Medulla oblongata (tissue), 1 donor: ENCODE measurements at regions not wholly inside any gene's neighbourhood (a gene's known extent, or its start where the extent isn't known, plus 50 kb on each side); places are given as distances from the start of the nearest gene placed in this dataset.
"Not testable (repeated sequence)": the region's sequence is repeated elsewhere in the genome, so short reads cannot be mapped to it uniquely, and the experiment has no call there.

Source experiments
- DNase-seq: peaks from one replicate; pipeline ENCODE4 v3.0.0-alpha.2; 2015; ENCODE audit errors: extremely low spot score

DNA sequence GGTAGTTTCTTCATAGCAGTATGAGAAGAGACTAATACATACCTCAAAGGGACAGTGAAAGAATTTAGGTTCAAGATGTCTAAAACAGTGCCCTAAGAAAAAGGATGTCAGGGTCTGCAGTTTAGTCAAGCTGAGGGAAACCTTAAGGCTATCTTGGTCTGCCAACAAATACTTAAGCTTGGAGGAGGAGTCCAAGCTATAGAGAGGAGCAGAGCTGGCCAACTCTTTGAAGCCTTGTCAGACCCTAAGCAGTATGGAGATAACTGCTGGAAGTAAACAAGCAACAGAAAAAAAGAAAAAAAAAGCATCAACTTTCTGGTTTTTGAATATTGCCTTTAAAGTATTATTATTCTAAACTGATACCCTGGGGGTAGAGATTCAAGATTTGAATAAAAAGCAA lies 1518.1 kb downstream of the GRIK2 start:
- no peak for DNase-seq

DNA sequence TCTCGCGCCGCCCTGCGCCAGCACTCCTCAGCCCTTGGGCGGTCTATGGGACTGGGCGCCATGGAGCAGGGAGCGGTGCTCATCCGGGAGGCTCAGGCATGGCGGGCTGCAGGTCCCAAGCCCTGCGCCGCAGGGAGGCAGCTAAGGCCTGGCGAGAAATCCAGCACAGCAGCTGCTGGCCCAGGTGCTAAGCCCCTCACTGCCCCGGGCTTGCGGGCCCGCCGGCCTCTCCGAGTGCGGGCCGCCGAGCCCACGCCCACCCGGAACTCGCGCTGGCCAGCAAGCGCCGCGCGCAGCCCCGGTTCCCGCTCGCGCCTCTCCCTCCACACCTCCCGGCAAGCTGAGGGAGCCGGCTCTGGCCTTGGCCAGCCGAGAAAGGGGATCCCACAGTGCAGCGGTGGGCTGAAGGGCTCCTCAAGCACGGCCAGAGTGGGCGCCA lies 1517.2 kb downstream of the GRIK2 start:
- DNase-seq: not testable (repeated sequence)

DNA sequence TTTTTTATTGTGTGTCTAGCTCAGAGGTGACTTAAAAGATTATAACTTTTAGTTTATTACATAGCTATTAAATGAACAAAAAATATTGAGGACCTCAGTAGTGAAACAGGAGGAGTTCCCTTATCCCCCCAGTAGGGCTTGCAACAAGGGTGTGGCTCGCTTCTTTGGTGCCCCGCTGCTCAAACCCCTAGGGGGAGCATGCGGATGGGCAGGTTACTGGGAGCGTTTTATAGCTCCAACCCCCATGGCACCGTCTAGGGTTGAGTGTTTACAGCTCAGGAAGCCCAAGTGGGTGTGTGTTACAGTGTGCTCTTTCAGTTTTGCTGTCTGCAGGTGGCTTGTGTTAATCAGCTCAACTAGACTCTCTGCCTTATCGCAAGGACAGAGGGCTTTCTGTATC lies 1513.7 kb downstream of the GRIK2 start:
- DNase-seq: no peak

DNA sequence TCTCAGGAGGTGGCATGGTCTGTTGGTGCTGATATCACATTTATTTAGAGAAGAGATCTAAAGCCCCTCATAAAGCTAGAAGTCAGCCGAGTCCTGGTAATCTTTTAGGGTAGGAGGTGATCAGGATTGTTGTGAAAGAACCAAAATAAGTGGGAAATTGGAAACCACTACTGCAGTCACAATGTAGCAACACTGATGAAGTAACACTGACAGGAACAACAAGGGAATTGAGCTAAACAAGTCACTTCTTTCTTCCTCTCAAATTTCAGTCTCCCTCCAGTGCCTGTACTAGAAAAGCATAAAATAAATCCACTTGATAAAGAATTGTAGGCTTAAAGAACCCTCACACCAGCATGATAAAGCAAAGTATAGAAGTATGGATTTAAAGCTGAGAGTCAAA lies 1509.0 kb downstream of the GRIK2 start:
- DNase-seq: no peak

DNA sequence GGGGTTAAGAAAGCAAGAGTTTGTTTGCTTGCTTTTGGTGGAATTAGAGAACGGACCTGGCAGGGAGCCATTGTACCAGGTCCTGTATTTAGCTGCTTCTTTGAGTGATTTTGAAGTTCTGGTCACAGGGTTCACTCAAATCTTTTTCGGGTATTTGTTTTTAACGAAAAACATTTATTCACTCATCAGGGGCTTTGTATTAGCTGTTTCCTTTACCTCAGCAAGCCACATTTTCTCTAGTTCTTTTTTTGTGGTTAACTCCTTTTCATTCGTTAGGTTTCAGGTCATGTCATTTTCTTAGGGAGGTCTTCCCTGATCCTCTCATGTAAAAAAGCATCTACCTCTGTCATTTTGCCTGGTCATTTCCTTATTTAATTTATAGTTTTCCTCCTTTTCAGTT lies 1502.2 kb downstream of the GRIK2 start:
- no peak for DNase-seq

DNA sequence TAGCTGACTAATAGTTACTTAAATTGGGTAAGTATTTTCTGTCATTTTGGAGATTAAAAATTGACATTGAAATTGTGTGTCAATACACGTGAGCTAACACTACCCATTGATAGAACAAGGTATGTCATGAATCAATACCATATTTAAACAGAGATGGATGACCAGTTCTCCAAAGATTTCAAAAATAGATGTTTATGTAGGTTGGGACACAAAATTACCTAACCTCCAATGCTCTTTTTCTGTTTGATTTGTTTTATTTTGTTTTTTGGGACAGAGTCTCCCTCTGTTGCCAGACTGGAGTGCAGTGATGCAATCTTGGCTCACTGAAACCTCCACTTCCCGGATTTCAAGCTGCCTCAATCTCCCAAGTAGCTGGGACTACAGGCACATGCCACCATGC lies 1491.7 kb downstream of the GRIK2 start:
- DNase-seq: no peak

DNA sequence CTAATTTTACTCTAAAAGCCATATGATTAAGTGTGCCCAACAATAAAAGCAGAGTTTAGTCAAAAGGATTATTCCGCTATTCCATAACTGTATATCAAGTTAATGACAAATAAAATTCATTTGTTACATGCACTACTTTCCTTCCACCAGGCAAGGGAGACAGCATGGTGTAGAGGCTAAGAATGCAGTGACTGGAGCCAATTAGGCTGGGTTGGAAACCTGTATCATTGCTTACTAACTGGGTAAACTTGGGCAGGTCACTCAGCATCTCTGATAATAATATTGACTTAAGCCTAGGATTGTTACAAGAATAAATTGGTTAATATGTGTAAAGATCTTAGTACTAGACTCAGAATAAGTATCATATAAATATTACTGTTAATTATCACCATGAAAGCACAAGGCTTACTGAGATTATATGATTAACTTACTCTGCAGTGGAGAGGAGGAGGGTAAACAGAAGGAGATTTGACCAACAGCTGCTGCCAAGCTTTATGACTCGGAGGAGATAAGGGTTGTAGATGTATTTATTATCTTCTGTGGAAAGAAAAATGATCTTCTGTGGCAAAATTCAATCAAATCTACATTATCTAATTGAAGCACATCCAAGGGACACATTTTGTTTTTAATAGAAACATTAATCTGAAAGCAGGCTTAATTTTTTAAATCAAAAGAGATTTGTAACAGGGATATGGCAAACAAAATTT lies 1459.9 kb downstream of the GRIK2 start:
- no peak for DNase-seq

DNA sequence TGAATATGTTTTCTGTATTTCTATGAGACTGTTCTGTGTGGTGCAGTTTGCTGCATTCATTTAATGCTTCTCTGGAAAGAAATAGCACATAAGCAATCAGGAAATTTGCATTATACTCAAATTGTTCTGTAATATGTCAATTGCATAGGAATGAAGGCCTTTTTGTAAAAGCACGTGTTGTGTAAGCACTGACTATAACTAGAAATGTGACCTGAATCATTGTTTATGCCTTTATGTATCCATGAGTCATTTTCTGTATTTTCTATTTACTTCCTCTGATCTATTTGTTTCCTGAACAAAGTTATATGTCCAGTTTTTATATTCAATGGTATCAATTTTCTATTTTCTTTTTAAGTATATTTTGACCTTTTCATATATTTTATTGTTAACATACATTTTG lies 1455.3 kb downstream of the GRIK2 start:
- no peak for DNase-seq

DNA sequence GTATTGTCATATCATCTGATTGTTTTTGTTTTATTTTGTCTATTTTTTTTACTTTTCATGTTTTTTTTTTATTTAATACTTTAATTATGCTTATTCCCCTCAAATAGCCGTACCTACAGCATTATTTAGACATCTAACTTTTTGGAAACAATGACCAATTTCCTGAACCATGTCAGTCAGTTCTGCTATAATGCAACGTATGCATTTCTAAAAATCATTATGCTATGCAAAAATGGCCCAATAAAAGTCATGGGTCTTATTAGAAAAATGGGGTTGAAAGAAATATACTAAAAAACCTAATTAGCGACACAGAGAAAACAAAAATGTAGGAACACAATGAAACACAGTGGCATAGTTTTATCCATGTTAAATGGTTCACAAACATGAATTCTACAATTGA lies 1454.7 kb downstream of the GRIK2 start:
- no peak for DNase-seq

DNA sequence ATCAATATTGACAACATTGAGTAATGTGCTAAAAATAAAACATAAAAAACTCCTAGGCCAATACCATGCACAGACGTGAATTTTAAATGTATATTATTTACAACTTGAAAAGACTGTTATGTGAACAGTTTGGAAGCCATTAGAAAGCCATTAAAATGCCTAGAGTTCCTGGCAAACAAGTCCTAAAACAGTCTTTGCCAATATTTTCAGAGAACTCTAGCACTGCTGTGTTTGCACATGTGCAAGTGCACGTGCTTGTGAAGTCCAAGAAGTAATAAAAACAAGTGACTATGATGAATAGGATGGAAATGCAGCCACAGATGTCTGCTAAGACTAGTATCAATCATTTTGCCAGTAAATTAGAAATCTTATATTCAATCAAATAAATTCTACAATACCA lies 1447.6 kb downstream of the GRIK2 start:
- DNase-seq: no peak

DNA sequence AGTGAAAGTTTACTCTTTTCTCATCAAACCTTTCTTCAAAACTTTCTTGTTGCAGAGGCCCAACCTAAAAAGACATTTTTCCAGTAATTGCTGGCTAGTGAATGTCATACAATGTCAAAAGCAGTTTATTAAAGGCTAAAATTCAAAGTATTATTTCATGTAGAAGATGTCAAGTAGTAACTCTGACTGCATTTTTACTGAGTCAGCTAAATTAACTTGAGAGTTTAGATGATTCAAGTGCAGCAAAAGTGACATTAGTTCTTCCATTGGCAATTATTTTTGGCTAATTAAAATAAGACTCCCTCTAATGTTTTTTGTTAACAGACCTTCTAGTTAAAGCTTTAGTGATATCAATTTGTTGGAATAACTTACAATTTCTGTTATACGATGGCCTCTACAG lies 1438.5 kb downstream of the GRIK2 start:
- no peak for DNase-seq

DNA sequence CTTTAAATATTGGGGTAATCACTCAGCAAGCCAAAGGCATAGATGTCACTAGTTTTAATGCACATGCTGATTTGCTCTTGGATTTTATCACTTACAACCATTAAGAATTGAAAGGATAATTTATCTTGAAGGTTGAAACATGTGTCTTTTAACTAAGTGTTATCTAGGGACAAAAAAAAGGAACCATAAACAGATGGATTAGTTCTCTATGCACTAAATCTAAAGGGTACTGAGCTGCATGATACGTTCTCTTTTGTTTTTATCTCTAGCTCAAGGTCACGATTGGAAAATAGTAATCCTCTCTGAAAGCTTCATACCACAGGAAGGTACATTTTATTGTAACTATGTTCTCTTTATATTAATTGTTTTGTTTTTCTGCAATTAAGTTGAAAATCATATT lies 1426.6 kb downstream of the GRIK2 start:
- DNase-seq: no peak

DNA sequence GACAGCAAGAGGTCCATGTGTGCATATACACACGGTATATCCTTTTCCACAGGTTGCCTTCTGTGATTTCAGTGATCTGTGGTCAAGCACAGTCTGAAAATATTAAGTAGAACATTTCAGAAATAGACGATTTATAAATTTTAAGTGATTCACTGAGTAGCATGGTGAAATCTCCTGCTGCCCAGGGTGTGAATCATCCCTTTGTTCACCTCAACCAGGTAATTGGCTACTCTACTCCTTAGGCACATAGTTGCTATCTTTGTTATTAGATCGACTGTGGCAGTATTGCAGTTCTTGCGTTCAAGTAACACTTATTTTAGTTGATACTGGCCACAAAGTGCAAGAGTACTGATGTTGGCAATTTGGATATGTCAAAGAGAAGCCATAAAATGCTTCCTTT lies 1421.7 kb downstream of the GRIK2 start:
- no peak for DNase-seq

DNA sequence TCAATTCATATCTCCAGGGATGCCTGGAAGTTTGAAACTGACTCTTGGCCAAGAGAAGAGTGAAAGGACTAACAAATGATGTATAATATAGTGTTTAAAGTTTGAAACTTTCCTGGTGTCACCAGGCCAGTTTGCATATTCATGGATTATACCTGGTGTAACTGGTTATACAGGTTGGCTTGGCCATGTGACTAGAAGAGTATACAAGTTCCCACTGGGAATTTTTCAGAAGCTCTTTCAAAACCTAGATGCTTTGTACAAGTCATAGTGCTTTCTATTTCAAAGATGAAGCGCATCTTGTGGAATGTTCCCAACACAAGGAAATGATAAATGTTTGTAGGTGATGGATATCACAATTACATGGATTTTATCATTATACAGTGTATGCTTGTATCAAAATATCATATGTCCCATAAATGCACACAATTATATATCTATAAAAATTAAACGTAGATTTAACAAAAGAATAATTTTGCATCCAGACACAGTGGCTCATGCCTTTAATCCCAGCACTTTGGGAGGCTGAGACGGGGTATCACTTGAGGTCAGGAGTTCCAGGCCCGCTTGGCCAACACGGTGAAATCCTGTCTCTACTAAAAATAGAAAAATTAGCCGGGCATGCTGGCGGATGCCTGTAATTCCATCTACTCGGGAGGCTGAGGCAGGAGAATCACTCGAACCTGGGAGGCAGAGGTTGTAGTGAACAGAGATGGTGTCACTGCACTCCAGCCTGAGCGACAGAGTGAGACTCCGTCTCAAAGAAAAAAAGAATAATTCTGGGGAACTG lies 1420.2 kb downstream of the GRIK2 start:
- no peak for DNase-seq

DNA sequence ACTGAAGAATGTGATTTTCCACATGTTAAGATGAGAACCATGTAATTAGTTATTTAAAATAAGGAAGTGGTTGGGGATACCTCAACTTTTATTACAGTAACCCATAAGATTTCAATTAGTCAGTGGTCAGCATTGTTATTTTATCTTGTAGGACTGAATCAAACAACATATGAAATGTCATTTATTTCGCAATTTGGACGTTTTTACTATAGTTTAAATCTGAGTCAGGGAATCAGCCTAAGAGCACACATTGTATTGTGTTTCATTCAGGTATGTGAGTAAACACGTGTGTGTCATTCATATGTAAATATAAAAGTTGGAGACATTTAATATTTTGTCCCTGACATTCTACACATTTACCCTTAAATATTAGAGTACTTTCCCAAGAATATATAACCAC lies 1418.7 kb downstream of the GRIK2 start:
- no peak for DNase-seq

DNA sequence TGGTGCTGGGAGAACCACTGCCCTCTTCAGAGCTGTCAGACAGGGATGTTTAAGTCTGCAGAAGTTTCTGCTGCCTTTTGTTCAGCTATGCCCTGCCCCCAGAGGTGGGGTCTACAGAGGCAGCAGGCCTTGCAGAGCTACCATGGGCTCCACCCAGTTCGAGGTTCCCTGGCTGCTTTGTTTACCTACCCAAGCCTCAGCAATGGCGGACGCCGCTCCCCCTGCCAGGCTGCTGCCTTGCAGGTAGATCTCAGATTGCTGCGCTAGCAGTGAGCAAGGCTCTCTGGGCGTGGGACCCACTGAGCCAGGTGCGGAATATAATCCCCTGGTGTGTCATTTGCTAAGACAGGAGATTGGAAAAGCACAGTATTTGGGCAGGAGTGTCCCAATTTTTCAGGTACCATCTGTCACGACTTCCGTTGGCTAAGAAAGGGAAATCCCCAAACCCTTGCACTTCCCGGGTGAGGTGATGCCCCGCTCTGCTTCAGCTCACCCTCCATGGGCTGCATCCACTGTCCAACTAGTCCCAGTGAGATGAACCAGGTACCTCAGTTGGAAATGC lies 1415.5 kb downstream of the GRIK2 start:
- DNase-seq: not testable (repeated sequence)

DNA sequence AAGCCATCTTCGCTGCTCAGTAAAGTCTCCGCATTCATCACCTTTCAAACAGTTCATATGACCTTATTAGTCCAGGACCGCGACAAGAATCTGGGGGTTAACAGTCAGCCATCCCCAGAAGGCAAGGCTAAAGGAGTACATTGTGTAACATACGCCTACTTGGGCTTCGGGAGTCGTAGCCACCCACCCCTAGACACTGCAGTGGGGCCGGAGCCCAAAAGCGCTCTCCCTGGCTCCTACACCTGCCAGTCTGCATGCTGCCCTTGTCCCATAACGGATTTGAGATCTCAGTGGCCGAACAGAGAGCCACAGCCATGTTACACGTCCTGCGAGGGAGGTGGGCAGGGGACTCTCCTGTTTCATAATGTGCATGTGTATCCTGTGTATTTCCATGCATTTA lies 1405.5 kb downstream of the GRIK2 start:
- DNase-seq: no peak

DNA sequence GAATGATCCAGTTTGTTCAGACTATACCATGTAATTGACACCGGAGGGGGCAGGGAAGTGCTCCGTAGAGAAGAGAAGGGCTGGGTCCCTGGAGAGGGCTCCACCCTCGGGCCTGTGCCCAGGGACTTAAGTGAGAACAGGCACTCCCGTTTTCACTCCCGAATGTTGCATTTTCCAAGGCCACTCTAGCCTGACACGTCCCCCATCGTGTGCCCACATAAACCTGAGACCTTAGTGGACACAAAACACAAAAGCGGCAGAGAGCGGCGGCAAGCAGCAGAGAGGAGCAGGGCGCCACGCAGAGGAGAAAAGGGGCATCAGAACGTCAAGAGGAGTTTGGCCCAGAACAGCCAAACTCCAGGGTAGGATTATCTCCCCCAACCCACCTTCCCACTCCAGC lies 1405.1 kb downstream of the GRIK2 start:
- DNase-seq: no peak

DNA sequence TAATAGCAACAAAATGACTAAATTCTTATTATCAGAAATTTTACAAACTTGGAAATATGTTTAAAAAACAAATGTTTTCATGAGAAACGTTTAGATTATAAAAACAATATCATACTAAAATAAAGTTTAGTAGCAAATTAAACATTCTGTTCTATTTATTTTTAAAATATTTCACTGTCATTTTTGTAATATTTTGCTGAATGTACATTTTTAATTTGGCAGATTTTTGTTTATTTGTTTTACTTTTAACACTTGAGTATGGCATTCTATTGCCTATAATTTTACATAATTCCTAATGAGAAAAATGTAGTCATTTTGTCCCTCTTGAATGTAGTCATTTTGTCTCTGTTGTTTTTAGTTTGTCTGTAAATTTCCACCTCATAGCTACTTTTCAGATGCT lies 1400.2 kb downstream of the GRIK2 start:
- DNase-seq: no peak

DNA sequence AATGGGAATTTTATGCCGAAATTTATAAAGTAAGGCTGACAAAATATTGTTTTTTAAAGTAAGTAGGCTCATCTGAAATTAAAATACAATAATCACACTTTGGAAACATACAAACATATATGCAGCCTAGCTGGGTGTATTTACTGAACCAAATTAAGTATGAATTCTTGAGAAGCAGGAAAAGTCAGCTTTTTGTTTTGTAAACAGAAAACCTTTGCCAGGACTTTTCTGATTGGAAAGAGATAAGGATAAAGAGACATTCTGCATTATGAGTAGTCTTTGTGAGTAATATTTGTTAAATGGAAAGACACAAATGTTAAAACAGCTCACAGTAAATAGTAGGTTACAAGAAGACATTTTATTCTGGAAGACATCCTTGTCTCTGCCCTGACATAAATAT lies 1380.8 kb downstream of the GRIK2 start:
- DNase-seq: no peak

DNA sequence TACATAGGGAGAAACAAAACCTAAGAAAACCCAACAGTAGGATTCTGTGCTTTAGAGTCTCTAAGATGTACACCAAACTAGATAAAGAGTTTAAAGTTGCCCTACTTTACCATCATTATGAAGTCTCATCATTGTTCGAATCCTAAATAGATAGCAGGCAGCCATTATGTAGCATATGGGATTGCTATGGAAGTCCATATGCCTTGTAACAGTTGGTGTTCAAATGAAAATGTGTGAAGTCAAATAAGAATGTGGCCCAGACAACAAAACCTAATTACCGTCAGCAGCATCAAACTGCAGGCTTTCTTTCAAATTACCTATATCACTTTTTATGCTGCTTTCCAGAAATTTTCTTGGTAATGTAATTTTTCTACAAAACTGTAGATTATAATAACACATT lies 1380.1 kb downstream of the GRIK2 start:
- DNase-seq: no peak

DNA sequence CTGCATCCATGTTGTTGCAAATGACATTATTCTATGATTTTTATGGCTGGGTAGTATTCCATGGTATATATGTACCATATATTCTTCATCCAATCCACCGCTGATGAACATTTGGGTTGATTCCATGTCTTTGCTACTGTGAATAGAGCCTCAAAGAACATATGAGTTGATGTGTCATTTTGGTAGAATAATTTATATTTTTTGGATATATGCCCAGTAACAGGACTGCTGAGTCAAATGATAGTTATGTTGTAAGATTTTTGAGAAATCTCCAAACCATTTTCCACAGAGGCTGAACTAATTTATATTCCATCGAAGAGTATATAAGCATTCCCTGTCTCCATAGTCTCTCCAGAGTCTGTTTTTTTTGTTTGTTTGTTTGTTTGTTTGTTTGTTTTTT lies 1373.5 kb downstream of the GRIK2 start:
- DNase-seq: no peak

DNA sequence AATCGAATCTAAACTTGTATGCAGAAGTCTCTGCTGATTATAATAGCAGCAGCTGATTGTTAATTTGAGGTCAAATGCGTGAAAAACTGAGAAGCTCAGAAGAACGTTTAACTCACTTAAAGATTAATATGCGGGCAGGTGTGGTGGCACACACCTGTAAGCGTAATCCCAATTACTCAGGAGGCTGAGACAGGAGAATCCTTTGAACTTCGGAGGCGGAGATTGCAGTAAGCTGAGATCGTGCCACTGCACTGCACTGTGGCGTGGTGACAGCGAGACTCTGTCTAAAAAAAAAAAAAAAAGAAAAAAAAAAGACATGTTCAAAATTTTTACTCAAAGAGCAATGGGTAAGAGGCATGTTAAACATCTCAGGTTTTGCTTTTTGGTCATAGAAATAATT lies 1370.8 kb downstream of the GRIK2 start:
- DNase-seq: no peak
